ENCODE measurements at regions not wholly inside any gene's neighbourhood (a gene's known extent, or its start where the extent isn't known, plus 50 kb on each side); places are given as distances from the start of the nearest gene placed in this dataset.

DNA sequence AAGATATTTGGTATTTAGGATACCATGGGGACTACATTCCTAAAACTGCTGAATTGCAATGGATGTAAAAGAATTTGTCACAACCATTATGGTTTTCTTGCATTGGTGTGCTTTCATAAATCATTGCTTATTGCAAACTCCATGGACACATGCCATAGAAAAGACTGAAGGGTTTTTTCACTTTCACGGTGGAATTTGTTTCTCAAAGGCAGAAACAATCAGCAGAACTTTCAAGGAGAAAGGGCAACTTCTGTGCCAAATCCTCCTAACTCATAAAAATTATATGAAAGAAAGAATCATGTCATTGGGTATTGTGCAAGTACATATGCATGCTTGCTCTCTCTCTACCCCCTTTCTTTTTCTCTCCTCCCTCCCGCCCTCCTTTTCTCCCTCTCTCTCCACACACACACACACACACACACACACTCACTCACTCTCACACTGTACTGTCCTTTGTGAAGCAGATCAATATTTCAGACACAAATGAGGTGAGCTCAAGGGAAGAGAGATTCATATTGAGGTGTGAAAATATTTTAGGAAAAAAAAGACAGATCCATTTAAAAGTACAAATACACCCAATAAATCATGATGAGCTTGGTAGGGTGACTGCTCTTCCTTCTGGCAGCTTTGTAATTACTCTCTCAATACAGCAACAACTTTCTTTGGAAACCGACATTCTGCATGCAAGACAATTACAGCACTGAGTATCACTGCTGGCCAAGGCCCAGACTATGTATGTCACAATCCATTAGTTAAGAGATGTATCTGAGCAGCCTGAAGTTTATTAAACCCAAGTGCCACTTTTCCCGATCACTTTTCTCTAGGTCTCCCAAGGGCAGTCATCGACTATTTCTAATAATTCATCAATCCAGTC, 492.6 kb downstream of the TUSC7 start:
- DNase-seq: peak; percentile 36

DNA sequence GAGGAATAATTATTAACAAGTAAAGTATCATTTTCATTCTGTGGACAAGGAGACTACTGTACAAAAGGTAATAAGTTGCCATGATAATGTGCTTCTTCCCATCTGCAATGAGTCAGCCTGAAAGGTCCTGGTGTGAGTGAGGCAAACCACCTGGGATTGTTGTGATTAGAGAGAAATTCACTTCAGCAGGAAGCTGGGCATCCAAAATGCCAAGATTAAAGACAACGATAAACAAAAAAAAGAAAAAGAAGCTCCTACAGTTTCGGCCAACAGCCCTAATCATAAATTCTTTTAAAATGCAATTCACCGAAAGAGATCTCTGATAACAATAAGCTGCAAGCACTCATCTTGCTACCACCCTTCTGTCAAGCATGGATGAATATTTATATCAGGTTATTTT, 507.8 kb downstream of the TUSC7 start:
- DNase-seq: no peak

DNA sequence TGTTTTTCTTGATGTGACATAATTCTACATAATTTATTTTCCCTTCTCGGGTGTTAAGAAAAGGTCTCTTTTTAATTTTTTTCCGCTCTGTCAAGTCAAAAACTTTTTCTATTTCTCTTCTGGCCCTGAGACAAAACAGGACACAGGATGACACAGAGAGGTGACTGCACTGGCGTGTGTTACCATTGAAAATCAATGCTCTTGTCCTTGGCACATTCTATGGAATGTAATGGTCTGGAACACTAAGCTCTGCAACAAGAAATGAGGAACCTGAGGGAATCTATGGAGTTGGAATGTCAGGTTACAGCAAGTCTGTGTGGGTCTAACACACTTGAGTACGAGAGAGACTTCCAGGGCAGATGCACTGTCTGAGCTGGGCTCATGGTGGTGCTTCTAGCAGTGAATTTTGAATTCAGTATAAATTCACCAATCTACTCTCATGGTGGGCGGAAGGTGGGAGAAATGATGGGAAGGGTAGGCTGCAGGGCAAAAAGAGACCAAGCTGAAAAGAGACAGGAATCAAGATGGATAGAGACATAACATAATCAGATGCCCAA, 508.3 kb downstream of the TUSC7 start:
- no peak for DNase-seq

- DNase-seq: no peak
Observed at GRCh38 chr3:117218641-117219048, 509.1 kb downstream of the TUSC7 start.

DNA sequence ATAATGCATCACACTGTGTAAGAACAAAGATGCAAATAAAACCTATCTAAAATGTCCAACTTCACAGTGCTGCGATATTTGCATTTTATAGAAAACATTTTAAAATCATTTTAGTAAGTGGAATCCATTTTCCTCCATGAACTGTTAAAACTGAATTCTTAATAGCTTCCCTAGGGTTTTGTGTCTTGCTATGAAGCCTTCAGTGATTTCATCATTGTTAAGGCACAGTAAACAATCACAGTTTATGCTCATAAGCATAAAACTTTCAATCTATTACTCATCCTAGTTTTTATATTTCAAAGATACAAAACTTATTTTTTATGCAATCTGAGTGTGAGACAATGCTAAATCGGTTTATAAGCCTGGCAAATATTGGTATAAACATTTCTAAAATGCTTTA, 509.7 kb downstream of the TUSC7 start:
- no peak for DNase-seq

DNA sequence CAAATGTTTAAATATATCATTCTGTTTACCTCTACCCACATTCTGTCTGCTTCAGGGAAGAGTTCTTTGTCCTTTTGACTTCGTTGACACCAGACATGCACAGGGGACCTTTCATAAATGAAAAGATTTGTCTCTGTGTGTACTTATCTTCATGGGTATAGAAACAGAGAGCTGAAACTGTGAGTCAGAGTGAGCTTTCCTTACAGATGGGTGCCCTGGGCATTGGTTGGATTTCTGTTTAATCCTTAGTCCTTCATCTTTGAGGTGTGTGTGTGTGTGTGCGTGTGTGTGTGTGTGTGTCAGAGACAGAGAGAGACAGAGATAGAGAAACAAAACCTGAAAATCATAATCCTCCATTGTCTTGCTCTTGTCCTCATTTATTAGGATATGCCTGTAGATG, 517.4 kb downstream of the TUSC7 start:
- DNase-seq: no peak

DNA sequence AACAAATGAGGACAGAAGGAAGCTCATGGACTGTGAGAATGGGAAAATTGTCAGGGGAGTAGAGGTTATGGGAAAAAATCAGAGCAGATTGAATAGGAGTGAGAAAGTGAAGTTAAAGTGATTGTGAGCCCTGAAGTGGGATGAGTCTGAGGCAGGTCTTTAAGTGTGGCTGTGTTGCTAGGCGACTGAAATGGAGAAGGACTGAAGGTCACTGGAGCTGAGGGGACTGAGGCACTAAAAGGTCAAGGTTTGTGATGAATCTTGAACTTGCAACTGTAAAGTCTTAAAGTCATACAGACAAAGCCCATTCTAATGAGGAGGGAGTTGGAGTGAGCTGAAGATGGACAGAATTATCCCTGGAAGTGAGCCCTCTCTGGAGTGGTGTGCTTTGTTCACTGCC, 518.9 kb downstream of the TUSC7 start:
- no peak for DNase-seq

DNA sequence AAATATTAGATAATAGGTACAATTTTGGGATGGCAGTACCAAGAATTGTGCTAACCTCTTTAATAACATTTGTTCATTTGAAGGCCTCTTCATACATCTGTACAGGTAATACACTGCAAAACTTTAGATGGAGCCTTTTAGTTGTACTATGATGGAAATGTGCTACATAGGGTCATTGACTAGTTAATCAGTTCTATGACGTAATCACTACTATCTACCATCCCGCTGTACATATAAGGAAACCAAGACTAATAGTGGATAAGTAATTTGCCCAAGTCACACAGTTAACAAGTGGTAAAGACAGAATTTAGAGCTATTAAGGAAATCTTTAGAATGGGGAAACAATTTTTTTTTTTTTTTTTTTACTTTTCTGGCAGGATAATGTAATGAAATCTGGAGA, 521.3 kb downstream of the TUSC7 start:
- no peak for DNase-seq

DNA sequence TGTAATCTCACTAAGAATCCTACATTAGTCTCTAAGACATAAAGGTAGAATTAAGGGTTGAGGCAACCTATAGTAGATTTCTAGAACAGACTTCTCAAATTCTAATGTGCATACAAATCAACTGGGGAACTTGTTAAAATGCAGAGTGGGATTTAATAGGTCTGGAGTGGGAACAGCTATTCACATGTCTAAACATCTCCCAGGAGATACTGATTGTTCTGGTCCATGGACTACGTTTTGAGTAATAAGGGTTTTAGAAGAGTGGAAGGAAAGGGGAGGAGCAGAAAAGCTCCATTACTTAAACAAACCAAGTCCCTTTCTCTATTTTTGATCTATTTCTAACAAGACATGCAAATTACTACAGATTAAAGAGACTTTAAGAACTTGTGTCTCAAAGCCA, 524.8 kb downstream of the TUSC7 start:
- DNase-seq: no peak

GRCh38 chr3:117235304-117235703, 525.7 kb downstream of the TUSC7 start:
- no peak for DNase-seq

DNA sequence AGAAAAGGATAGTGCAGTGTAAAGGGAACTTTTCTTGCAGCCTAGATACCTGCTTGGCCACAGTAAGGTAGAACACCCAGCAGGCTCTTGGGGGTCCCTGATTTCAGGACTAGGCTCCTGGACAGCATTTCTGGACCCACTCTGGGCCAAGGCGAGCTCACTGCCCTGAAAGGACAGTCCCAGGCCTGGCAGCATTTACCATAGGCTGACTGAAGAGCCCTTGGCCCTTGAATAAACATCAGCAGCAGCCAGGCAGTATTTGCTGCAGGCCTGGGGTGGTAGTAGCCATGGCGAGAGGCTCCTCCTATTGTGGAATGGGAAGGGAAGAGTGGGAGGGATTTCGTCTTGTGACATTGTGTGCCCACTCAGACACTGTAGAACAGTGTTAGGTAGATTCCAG, 529.2 kb downstream of the TUSC7 start:
- DNase-seq: no peak

GRCh38 chr3:117243657-117244056, 534.1 kb downstream of the TUSC7 start:
- DNase-seq: peak; percentile 13

- no peak for DNase-seq
Observed at GRCh38 chr3:117246771-117247555, 537.4 kb downstream of the TUSC7 start.

DNA sequence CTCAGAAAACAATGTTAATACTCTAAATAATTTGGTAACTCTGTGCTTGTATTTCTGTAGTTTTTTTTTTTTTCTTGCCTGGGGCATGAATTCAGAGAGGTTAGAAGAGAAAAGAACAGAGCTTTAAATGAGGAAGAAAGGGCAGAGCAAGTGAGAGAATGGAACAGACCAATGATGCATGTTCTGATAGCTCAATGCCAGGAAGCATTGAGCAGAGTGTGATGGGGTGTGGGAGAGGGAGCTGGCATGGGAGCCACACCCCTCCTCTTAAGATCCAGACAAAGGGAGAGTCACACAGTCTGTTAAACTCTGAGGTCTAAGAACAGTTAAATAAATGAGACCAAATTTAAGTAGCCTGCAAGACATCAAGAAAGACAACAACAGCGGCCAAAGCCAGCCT, 538.6 kb downstream of the TUSC7 start:
- DNase-seq: no peak

GRCh38 chr3:117252208-117252607, 542.6 kb downstream of the TUSC7 start:
- no peak for DNase-seq

GRCh38 chr3:117252651-117253050, 543.1 kb downstream of the TUSC7 start:
- DNase-seq: no peak

DNA sequence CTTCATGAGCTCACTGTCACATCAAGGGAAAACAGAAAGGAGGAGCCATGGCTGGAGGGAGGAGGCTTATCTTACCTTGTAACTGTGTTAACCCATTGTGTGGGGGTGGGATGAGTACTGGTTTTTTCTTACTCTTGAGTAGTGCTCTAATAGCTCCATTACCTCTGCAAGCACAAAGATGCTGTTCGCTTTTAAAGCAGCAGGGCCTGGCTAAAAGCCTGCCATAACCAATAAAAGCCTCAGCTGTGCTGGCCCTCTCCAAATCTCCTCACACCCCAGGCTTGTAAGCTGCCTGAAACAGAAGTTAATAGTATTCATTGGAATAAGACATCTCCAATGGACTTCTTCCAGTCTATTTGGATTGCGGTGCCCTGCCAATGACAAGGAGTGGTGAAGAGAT, 544.1 kb downstream of the TUSC7 start:
- DNase-seq: no peak

DNA sequence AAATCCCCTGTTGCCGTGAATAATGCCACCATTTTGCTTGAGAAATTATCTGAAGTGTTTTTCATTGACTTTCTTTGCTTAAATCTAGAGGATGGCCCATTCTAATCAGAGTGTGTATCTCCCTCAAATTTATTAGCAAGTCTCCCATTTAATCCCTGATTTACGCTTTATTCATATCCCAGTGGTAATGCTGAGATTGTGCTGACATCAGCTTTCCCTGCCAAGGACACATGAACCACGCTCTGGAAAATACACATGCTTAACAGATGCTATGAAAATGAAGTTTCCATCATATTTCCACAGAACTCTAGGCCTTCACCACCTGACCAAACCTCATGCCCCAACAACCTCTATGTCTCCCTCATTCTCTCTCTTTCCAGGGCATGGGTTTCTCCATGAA, 545.4 kb downstream of the TUSC7 start:
- no peak for DNase-seq

DNA sequence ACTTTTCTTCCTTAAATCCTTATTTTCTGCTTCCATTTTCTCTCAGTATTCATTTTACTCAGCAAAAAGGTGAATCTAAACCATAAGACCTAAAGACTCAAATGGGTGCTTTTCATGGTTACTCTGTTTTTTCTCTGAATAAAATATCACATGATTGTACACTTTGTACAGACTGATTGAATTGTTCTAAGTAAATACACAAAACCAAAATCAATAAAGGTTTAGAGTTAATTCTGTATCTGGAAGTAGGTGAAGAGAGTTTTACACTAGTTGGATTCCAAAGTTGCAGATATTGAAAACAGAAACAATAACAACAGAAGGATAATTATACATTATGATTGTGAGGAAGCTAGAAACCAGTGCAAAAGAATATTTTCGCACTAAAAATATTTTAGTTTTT, 546.2 kb downstream of the TUSC7 start:
- no peak for DNase-seq

- DNase-seq: no peak
Observed at GRCh38 chr3:117261983-117262421, 552.4 kb downstream of the TUSC7 start.

GRCh38 chr3:117263270-117263669, 553.7 kb downstream of the TUSC7 start:
- DNase-seq: no peak

DNA sequence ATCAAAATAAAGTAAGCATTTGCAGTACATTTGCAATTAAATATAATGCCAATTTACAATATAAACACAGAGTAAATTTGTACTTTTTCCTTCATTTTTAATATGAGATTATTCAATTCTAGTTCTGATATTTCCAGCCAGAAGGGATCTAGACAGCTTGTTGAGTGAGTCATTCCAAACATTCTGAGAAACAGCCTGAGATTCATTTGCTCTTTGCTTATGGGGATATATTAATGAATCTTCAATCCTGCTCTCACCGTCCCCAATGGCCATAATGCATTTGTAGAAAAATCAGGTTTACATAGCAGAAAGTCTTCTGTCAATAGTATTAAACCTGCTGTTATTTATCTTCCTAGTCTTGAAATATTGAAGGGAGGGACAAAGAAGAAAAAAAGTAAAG, 554.2 kb downstream of the TUSC7 start:
- DNase-seq: no peak

DNA sequence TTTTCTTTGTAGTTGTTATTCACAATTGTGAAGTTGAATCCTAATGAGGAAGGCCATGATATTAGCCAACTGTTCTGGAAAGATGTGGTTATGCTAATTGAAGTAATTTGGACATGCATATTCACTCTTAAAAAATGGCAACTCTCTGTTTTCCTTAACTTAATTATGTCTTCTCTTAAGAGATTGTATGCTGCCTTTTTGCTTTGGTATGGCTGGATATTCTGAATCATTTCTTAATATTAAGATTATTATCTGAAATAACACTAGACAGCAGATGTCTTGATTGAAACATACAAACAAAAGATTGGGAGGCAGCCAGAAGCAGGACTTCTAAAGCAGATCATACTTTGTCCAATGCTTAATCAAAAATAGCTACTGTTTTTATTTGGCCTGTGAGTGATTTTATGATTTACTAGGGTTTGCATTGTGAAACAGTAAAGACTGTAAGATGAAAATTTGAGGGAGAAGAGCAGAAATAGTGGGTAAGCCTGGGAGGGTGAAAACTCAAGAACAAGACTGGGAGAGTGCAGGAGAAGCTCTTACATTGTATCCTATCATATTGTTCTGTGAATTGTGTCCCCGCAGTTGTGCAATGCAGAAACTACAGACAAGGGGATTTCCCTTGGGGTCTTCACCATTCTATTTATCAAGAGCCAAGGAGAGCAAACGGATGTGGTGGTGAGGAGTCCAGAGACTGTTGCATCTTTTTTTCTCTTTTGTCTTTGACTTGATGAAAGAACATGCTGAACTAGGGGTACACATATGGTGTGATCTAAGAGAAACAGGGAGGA, 554.8 kb downstream of the TUSC7 start:
- no peak for DNase-seq
